SK-N-SH (cell line): ENCODE measurements at regions not wholly inside any gene's neighbourhood (a gene's known extent, or its start where the extent isn't known, plus 50 kb on each side); places are given as distances from the start of the nearest gene placed in this dataset.

ENCODE experiments used
- SIN3A ChIP-seq: IDR thresholded peaks from 2 replicates; pipeline ENCODE4 v1.6.1; 2012; ENCODE audit warnings: low read depth, mild to moderate bottlenecking, low read length, moderate library complexity, borderline replicate concordance
- TF ChIP-seq, protein P1 (sequence below): fragments of 200-600 bp; sonication (generic); IDR thresholded peaks from 2 replicates; pipeline ENCODE4 v1.6.1; 2017; ENCODE audit warnings: antibody characterized with exemption, mild to moderate bottlenecking, moderate library complexity
- TF ChIP-seq, protein P2 (sequence below): fragments of 150-350 bp; IDR thresholded peaks from 2 replicates; pipeline ENCODE4 v1.6.1; 2016; ENCODE audit warnings: mild to moderate bottlenecking, low read depth, low read length

DNA sequence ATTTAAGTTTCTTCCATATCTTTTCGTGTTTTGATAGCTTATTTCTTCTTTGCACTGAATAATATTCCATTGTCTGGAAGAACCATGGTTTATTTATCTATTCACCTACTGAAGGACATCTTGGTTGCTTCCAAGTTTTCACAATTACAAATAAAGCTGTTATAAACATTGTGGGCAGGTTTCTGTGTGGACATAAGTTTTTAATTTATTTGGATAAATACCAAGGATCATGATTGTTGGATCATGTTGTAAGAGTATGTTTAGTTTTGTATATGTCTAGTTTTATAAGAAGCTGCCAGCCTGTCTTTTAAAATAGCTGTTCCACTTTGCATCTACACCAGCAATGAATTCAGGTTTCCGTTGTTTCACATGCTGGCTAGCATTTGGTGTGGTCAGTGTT lies 339.4 kb downstream of the CDH11 start:
- TF ChIP-seq, protein P1, sequence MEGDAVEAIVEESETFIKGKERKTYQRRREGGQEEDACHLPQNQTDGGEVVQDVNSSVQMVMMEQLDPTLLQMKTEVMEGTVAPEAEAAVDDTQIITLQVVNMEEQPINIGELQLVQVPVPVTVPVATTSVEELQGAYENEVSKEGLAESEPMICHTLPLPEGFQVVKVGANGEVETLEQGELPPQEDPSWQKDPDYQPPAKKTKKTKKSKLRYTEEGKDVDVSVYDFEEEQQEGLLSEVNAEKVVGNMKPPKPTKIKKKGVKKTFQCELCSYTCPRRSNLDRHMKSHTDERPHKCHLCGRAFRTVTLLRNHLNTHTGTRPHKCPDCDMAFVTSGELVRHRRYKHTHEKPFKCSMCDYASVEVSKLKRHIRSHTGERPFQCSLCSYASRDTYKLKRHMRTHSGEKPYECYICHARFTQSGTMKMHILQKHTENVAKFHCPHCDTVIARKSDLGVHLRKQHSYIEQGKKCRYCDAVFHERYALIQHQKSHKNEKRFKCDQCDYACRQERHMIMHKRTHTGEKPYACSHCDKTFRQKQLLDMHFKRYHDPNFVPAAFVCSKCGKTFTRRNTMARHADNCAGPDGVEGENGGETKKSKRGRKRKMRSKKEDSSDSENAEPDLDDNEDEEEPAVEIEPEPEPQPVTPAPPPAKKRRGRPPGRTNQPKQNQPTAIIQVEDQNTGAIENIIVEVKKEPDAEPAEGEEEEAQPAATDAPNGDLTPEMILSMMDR = no peak
- TF ChIP-seq, protein P2, sequence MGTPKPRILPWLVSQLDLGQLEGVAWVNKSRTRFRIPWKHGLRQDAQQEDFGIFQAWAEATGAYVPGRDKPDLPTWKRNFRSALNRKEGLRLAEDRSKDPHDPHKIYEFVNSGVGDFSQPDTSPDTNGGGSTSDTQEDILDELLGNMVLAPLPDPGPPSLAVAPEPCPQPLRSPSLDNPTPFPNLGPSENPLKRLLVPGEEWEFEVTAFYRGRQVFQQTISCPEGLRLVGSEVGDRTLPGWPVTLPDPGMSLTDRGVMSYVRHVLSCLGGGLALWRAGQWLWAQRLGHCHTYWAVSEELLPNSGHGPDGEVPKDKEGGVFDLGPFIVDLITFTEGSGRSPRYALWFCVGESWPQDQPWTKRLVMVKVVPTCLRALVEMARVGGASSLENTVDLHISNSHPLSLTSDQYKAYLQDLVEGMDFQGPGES = no peak
- TF ChIP-seq SIN3A = no peak
